Keratinocyte (primary cell): ENCODE measurements at regions not wholly inside any gene's neighbourhood (a gene's known extent, or its start where the extent isn't known, plus 50 kb on each side); places are given as distances from the start of the nearest gene placed in this dataset.

Experiments
- EZH2 ChIP-seq: IDR thresholded peaks from one replicate; pipeline ENCODE4 v1.6.1; 2012; ENCODE audit warnings: inconsistent platforms, mild to moderate bottlenecking, low read length, moderate library complexity
- TF ChIP-seq, protein P1 (sequence below), 3 experiments: IDR thresholded peaks in 1 of 3; conservative IDR thresholded peaks in 1 of 3; optimal IDR thresholded peaks in 1 of 3; 2 replicates in 2 of 3; 3 replicates in 1 of 3; pipeline versions ENCODE3 to v1.5.1; 2011; ENCODE audit warnings: low read length in 3 of 3, mild to moderate bottlenecking in 3 of 3, moderate library complexity in 2 of 3, control low read depth in 1 of 3, inconsistent platforms in 1 of 3; ENCODE audit not compliant: insufficient read depth in 2 of 3; ENCODE audit errors: extremely low read depth in 1 of 3

DNA sequence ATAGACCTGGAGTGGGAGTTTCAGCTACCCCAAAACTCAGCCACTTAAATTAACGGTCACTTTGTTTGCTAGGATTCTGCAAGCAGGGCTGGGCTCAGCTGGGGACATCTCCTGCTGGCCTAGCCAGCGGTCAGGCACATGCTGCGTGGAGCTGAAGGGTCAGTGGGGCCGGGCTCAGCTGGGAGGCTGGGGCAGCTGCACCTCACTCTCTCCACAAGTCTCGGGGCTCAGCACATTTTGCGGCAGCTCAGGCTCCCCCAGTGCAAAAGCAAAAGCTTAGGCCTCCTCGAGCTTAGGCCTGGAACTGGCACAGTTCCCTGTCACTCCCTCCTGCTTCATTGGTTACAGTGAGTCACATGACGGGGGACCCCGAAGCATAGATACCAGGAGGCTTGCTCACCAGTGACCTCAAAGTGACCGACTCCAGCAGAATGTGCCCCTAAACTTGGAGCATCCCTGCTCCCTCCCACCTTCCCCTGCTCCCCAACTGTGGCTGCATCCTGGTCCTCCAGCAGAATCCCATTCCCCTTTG, 80.6 kb upstream of the CST7 start:
- TF ChIP-seq EZH2: no peak
- TF ChIP-seq, protein P1, sequence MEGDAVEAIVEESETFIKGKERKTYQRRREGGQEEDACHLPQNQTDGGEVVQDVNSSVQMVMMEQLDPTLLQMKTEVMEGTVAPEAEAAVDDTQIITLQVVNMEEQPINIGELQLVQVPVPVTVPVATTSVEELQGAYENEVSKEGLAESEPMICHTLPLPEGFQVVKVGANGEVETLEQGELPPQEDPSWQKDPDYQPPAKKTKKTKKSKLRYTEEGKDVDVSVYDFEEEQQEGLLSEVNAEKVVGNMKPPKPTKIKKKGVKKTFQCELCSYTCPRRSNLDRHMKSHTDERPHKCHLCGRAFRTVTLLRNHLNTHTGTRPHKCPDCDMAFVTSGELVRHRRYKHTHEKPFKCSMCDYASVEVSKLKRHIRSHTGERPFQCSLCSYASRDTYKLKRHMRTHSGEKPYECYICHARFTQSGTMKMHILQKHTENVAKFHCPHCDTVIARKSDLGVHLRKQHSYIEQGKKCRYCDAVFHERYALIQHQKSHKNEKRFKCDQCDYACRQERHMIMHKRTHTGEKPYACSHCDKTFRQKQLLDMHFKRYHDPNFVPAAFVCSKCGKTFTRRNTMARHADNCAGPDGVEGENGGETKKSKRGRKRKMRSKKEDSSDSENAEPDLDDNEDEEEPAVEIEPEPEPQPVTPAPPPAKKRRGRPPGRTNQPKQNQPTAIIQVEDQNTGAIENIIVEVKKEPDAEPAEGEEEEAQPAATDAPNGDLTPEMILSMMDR (optimal IDR thresholded peaks at IDR 0.05 in 1 of 3, IDR thresholded peaks at IDR 0.05 in 1 of 3, conservative IDR thresholded peaks at IDR 0.05 in 1 of 3; ENCODE audit: extremely low read depth in 1 of 3, insufficient read depth in 2 of 3, low read length in 3 of 3): no peak
